Hematopoietic multipotent progenitor cell treated with erythropoietin and hydrocortisone succinate and interleukin-3 and kit ligand, for 4 days (in vitro differentiated cells): ENCODE measurements at regions not wholly inside any gene's neighbourhood (a gene's known extent, or its start where the extent isn't known, plus 50 kb on each side); places are given as distances from the start of the nearest gene placed in this dataset.

Experiments used
- DNase-seq: peaks from one replicate; pipeline ENCODE4 v3.0.0-alpha.2; 2015

DNA sequence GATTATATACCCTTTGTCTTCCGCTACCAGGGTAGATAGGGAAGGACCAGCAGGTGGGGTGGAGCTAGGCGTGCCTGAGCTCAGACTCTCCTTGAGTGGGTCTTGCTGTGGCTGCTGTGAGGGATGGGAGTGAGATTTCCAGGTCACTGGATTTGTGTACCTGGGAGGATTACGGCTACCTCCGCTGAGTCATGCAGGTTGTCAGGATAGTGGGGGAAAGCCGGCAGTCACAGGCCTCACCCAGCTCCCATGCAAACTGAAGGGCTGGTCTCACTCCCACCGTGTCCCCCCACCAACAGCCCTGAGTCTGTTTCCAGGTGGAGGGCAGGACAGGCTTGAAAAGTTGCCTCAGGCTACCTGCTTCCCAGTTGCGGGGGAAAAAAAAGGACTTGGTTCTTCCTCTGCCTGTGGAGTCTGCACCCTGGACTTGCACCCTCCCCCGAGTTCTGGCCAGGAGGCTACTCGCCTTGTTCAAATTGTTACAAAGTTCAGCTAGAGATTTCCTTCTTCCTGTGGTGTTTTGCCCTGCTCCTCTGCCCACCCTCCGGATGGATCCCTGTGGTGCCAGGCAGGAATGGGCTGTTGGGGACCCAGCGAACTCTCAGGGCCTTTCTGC, 268.3 kb downstream of the VAPA start:
- no peak for DNase-seq

DNA sequence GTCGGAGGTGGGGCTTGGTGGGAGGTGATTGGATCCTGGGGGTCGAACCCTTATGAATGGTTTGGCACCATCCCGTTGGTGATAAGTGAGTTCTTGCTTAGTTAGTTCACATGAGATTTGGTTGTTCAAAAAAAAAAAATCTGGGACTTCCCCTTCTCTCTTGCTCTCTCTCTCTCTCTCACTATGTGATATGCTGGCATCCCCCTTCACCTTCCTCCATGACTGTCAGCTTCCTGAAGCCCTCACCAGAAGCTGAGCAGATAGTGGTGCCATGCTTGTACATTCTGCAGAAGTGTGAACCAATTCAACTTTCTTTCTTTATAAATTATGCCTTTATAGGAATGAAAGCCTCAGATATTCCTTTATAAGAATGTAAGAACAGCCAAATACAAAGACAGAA, 269.7 kb upstream of the APCDD1 start:
- DNase-seq = no peak

DNA sequence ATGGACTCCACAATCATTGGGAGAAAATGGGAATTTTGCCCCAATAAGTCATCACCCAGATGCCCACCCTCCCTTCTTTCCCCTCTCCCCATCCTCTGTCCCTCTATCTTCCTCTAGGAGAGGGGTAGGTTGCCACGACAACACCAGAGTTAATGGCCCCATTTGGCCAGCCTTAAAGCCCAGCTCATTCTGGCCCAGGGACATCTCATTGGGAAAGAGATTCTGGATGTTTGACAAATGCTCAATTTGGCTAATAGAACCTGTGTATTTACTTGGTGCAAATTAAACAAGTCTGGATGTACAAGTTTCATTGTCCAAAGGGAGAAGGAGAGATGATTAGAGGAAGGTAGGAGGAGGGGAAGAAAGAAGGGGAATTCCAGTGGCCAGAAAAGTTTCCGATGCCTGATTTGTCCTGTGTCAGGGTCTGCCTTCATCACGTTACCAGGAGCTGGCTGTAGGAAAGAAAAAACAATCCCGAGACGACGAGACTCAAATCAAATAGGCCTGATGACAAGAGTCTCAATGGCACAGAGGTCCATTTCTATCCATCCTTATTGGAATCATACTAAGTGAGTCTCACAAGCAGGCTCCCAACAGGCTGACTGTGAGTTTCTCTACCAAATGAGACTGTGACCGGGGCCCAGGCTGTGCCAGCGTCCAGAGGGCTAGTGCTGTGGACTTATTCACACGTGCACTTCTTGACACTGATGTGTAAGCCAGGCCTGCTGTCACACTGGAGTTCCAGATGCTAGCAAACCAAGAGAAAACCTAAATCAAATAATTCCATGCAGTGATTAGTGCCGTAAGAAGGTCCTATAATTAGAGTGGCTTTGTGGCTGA, 265.2 kb upstream of the APCDD1 start:
- DNase-seq = no peak

DNA sequence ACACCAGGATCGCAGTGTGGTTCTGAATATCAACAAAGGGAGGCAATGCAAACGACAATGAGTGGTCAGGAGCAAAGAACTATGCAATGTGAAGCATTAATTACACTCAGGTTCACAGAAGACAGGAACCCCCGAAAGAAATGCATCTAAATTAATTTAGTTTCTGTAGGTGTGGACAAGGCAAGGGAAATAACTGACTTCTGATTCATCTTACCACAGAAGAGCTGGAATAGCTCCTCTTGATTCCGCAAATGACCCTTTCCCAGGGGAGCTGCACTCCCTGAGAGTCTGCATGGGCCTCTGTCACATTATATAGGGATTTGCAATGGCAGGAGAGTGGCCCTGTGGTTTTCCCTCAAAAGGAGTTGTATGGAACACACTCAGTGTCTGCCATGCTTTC, 263.9 kb upstream of the APCDD1 start:
- DNase-seq = no peak

DNA sequence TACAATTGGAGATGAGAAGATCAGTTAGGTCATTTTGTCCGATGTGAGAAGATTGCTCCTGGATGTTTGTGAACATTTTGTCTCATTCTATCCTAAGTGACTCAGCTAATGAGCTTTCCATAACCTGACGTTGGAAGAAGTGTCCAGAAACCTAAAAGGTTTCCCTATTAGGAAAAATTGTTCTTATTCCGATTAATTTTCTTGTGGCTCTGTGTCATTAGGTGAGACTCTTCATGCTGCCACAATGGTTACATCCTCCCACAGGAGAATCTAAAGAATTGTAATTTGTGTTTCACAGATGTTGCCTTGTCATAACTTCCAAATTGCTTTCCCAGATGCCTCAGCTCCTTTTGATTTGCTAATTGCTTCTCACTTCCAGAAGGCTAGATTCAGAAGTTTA, 261.0 kb upstream of the APCDD1 start:
- DNase-seq = no peak

DNA sequence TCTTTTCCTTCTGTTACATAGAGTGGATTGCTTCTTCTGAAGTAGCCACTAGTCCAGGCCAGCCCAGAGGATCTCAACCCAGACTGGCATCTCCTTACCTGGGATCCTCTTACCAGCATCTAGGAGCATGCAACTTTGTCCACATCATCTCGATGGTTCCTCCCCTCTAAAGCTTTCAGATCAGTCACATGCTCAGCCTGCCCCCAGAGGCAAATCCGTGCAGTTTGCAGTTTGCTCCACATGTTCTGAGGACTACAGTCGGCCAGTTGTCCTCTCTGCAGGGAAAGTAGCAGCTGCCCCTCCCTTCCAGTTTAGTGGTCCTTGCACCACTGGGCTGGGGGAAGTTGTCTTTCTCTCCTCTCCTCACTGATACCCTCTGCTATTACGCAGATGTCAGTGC, 259.8 kb upstream of the APCDD1 start:
- no peak for DNase-seq

DNA sequence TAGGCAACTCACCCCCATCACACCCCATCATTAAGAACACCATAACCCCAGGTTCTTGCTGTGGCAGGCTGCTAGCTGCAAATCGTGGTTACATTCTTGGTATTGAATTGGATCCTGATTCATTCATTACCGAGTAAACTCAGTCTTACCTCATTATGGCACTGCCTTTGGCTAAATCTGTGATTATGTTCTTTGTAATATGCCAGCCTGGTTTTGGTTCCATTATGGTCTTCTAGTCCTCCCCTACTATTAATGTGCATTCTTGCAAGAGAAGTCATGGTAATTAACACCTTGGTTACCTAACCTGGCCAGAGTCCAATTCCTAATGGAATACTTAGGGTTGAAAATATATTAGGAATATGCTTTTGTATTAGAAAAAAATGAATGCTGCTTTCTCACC, 258.9 kb upstream of the APCDD1 start:
- DNase-seq = no peak

DNA sequence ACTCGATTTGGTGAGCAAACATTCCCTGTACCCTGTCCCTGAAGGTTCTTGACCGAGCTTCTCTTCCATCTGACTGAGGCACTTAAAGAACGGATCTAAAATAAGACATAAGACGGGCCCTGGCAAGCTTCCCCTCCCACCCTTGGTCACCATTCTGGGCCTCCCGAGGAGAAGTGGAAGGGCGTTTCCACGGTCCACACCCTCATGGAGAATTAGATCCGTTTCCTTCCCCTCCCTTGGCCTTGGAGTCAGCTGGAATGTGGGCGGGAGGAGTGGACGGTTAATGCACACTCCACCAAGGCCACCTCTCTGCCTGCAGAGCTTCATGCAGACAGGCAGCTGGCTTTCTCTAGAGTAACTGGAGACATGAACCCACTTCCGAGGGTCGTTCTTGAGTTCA, 257.3 kb upstream of the APCDD1 start:
- no peak for DNase-seq

DNA sequence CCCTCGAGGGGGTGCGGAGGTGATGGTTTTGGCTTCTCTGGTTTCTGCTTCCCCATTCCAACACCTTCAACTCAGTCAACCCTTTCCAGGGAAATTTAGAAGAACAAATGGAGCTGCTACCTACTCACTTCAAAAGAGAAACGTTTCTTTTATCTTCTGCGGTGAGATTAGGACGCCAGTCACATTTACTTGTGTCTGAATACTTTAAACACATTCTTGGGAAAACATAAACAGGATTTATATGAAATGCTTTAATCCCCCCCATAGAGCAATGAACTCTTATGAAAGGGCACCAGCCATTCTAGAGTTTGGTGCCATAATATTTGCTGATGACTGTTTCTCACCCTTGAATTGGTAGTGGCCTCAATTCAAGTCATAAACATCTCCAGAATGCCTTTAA, 253.2 kb upstream of the APCDD1 start:
- no peak for DNase-seq

DNA sequence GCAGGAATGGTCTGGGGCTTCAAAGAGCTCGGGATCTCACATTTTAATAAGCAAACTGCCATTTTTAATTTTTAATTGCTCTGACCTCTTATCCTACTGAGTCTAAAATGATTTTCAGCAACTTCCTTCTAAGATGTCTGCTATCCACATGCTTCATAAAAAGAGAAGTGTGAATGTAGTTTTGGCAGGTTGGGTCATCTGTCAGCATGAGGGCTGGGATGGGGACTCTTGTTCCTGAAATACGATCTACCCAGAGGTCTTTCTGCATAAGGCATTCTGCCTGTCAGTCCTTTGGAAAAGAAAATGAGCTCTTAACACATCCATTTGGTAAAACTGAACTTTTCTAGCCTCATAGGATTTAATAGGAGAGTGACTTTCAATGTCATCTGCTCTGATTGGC, 252.8 kb upstream of the APCDD1 start:
- peak; percentile 24 for DNase-seq

DNA sequence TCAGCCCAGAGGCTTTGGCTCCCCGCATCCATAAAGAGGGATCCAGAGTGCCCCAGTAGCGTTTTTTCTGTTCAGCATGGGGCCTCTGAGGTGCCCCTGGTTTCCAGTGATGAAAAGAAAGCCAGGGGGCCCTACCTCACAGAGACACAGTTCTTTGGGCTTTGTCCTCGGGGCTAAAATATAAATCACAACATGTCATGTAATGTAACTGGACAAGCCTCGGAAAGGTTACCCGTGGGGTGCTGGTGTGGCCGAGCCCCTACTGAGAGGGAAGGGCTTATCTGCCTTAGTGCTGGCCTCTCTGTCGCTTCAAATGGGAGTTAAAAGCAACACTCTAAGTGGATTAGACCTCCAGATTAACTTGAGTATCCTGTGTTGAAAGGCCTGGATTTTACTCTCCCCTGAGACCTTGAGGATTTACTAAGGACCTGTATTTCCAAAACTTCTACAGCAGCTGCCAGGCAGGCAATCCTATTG, 251.6 kb upstream of the APCDD1 start:
- no peak for DNase-seq

DNA sequence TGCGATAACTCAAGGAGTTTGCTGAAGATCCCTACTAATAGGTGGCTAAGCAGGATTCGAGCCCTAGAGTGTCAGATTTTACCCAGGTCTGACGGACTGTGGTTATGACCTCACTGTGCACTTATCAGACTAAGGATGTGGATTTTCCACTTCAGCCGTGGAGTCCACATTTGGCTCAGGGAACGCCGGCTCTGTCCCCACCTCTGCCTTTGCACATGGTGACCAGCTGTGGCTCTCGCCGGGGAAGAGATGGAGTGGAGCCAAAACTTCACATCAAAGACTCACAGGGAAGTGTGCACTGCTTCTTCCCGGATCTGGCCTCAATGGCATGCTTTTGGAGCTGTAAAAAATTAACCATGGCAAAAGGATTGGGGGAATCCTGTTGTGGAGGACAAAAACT, 249.3 kb upstream of the APCDD1 start:
- DNase-seq = no peak

DNA sequence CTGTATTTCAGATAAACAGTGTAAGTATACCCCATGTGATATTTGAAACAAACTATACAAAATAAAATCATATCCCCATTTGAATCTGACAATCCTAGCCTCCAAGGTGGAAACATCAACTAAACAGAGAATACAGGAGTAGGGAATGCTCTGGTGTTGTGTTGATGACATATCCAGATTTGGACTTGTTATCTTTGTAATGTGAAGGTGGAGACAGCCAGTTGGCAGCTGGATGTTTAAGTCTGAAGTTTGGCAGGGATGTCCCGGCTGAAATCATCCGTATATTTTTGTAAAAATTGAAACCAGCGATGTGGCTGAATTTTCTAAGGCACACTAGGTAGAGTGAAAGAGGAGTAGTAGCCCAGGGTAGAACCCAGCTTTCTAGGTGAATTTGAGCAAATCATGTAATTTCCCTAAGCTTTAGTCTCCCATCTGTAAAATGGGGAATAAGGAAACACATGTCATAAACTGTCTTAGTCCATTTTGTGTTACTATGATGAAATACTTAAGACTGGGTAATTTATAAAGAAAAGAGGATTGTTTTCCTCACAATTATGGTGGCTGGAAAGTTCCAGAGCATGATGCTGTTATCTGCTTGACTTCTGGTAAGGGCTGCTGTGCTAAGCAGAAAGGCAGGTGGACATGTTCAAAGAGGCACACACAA, 246.6 kb upstream of the APCDD1 start:
- no peak for DNase-seq

DNA sequence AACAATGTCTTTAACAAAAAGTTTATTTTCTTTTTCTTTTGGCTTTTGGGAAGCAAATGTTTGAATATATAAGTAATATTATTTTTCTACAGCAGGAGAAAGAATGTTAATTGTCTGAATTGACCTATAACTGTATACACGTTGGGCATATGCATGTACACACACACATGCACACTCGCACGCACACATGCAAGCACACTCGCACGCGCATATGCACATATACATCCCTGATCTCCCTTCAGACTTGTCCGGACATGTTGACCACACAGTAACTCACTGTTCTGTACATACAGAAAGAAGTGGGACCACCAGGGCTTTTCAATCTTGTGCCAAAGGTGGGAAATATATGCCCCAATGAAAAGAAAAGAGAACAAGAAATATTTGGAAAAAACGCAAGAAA, 245.1 kb upstream of the APCDD1 start:
- DNase-seq = no peak

DNA sequence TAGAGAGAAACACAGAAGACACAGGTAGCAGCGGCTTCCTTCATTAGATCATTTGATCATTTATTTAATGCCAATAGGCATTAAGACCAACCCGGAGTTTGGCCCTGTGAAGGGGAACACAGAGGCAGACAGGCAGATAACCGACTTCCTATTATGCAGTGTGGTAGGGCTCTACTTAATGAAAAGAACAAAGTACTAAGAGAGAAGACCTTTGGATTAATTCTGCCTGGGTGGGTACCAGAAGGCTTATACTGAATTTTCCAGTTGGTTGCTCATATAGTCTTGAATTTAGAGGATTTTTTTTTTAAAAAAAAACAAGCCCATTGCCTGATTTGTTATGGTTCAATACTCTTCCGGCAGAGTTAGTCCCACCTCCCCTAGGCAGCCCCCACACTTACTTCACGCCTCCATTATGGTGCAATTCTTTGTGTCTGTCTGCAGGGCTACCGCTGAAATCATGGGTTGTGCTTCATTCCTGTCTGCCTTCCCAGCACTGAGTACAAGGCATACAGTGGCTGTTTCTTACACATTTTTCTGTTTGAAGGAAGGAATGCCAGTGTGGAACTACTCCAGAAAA, 244.3 kb upstream of the APCDD1 start:
- no peak for DNase-seq

DNA sequence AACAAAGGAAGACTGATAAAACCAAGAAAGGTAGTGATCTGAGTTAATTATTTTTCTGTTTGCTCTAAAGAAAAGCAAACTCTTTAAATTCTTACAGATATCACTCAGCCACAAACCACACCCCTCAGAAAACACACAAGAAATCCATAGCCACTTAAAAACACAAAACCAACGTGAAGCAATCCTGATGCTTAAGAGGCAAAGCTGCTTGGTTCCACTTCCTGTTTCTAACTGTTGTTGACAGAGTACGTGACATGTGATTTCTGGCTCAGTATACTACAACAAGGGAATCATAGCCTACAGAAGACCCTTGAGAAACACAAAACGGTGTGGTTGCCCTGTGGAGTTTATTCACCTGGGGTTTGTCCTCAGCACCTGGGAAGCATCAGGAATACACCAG, 240.9 kb upstream of the APCDD1 start:
- peak; percentile 88 for DNase-seq

DNA sequence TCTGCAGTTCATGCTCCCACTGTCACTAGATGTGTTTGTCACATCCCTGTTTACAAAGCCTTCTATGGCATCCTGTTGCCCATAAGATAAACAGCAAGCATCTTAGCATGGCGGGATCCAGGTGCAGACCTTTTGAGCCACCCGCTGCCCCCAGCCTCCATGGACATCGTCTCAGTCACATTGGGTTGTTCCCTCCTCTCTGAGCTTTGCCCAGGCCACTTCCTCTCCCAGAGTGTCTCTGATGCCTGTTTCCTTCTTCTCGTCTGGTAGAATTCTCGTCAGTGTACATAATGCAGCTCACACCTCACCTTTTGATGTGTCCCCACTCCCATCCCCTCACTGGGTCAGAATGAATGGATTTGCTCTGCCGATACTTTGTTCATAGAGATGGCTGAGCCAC, 239.0 kb upstream of the APCDD1 start:
- no peak for DNase-seq

DNA sequence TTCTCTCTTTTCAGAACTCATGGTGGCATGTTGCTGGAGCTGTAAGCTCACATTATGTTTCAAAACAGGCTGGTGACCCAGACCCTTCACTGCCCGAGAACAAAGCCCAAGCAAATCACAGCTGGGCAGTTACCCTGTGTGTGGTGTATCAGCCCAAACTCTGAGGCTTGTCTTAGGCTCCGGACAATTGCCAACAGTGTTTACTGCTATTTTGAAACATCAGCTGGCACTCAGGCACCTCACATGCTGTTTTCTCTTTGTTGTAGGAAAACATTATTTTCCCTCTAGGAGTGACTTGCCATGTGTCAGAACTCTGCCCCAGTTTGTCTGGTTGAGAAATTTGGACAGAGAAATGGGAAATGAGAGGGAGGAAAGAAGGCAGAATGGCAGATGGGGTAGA, 237.6 kb upstream of the APCDD1 start:
- no peak for DNase-seq

DNA sequence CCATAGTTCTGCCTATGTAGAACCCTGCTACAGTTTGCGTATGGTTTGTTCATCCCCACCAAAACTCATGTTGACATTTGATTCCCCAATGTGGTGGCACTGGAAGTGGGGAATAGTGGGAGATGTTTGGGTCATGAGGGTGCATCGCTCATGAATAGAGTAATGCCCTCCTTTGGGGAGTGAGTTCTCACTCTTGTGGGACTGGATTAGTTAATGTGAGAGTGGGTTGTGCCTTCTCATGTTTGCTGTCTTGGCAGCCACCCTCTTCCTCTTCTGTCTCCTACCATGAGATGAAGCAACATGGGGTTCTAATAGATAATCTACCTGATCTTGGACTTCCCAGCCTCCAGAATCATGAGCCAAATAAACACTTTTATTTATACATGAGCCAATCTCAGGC, 237.2 kb upstream of the APCDD1 start:
- no peak for DNase-seq

DNA sequence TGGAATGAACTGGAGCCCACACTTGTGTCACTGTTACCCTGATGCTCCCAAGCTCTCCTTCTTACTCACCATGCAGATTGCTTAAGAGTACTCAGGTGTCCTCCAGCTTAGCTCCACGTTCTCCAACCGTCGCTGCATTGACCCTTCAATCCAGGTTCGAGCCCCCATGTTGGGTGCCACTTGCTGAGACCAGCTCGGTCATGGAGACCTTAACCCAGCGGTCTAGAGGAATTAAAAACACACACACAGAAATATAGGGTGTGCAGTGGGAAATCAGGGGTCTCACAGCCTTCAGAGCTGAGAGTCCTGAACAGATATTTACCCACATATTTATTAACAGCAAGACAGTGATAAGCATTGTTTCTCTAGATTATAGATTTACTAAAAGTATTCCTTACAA, 229.1 kb upstream of the APCDD1 start:
- no peak for DNase-seq

DNA sequence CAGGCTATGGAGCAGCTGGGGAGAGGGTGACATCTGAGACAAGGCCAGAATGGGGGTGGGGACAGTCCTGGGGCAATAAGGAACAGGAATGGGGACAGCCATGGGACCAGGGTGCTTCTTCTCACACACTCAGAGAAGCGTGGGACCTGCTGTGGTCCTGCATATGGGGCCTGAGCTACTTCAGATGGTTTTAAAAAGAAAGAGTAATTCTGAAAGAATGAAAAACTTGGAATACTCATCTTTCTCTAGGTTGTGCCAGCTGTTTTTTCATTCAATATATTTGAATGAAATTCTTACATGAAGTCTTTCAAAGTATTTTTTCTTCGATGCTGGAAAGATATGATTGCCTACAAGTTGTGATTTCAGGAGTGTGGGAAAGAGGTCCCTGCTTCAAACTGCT, 227.5 kb upstream of the APCDD1 start:
- no peak for DNase-seq

DNA sequence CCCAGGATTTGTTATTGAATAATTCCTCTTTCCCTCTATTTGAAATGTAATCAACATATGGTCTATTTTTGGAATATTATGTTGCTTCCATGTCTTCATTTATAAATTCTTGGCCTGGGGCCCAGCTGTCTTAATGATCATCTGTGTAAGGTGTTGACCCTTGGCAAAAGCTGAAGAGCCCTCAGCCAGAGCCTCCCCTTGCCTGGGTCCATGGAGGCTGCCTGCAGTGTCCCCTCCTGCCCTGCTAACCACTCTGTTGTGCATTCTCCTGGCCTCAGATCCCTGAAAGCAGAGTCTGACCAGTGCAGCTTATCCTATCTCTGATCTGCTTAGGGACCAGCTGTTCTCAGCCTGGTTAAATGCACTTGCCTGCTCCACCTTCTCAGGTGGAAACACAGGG, 226.1 kb upstream of the APCDD1 start:
- DNase-seq = no peak

DNA sequence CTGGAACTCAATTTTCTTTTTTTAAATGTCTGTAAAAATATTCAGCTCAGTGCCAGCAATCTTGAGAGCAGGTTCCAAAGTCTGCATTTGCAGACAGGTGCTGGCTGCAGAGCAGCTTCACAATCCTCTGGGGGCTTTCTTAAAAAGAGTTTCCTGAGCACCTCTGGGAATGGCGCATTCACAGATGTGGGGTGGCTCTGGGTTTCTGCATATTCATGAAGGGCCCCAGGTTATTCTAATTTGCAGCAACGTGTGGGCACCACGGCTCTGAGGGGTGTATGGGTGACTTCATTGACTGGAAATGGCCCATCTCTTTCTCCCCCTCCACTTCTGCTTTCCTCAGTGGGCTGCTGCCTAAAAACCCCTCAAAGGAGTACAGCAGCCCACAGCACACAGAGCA, 225.0 kb upstream of the APCDD1 start:
- DNase-seq = no peak

DNA sequence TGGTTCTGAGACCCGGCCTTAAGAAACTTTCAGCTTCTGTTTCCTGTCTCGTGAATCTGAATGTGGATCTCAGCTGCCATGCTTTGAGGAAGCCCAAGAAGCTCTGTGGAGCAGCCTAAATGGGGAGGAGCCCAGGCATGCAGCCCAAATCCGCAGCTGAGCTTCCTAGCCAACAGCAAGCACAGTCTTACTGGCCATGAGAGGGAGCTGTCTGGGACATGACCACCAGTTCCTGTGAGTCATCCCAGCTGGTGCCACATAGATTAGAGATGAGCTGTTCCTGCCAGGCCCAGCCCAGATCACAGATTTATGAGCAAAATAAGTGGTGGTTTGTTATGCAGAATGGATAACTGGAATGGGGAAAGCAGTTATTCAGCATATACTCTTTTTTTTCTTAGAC, 224.4 kb upstream of the APCDD1 start:
- peak; percentile 76 for DNase-seq
